DMS114 treated with DMSO at 0.1 percent for 48 hours (cell line): ENCODE measurements at regions not wholly inside any gene's neighbourhood (a gene's known extent, or its start where the extent isn't known, plus 50 kb on each side); places are given as distances from the start of the nearest gene placed in this dataset.
"Not testable (repeated sequence)": the region's sequence is repeated elsewhere in the genome, so short reads cannot be mapped to it uniquely, and the experiment has no call there.

Experiments
- DNase-seq: peaks from one replicate; lab custom pipeline; 2025; ENCODE audit not compliant: unreplicated experiment; lab: John Stamatoyannopoulos, UW

DNA sequence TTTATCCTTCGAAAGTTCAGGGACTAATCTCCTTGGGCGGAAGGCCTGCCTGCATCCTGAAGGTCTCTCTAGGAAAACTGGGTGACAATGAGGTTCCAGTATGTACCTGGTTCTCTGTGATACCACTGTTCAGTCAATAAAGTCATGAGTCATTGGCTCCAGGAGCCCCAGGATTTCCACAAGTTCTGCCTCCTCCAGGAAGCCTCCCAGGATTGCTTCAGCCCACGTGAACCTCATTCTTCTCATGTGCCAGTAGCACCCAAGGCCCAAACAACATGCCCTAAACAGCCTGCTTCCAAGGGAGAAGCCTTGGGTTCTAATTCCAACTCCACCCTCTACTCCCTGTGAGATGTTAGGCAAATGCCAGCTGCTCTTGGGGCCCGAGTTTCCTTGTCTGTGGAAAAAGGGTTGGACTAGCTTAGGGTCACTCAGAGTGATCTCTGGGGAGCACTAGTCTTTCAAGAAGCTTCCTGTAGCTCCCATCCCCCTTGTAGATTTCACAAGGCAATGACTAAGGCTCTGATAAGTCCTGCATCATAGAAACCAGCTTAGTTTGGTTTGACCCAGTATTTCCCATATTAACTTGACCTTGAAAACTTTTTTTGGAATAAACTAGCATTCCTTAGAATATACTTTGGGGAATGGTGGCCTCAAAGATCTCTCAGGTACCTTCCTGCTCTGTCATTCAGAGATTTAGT lies 118.3 kb upstream of the ATP2B2 start:
- DNase-seq: no peak

DNA sequence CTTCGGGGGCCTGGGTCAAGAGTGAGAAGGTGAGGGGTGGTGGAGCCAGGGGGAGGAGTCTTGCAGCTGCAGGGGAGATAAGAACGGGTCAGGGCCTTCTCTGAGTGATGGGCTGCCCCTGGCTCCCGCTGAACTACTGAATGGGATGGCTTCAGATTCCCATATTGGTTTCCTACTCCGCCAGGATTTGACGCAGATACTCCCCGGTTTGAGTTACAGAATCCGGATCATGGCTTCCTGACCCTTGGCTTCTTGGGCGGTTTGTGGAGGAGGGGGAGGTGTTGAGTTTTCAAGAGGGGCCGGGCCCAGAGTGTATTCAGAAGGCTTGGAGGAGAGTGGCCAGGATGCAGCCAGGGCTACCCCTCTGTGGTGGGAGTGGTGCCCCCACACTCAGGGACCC lies 119.9 kb upstream of the ATP2B2 start:
- DNase-seq: no peak

DNA sequence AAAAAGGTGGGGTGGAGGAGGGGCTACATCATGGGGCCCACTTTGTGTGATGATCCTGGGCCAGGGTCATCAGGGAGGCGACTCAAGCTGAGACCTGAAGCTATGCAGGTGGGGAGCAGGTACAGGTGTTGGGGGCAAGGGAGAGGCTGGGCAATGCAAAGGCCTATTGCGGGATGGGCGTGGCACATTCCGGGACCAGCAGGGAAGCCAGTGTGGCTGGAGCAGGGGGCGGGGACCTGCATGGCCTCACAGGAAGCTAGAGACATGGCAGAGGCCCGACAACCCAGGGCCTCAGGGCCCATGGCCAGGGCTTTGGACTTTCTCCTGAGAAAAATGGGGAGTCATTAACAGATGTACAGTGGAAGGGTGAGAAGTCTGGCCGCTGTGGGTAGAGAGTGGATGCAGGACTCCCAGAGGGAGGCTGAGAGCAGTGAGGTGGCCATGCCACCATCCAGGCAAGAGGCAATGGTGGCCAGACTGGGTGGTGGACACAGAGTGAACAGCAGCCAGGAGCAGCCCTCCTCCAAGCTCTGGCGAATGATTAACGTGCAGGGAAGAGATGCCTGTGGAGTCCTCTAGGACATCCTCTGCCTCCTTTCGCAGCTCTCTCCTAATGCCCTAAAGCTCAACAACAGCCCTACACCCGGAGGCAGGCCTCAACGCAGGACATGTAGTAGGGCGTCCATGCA lies 122.6 kb upstream of the ATP2B2 start:
- no peak for DNase-seq

DNA sequence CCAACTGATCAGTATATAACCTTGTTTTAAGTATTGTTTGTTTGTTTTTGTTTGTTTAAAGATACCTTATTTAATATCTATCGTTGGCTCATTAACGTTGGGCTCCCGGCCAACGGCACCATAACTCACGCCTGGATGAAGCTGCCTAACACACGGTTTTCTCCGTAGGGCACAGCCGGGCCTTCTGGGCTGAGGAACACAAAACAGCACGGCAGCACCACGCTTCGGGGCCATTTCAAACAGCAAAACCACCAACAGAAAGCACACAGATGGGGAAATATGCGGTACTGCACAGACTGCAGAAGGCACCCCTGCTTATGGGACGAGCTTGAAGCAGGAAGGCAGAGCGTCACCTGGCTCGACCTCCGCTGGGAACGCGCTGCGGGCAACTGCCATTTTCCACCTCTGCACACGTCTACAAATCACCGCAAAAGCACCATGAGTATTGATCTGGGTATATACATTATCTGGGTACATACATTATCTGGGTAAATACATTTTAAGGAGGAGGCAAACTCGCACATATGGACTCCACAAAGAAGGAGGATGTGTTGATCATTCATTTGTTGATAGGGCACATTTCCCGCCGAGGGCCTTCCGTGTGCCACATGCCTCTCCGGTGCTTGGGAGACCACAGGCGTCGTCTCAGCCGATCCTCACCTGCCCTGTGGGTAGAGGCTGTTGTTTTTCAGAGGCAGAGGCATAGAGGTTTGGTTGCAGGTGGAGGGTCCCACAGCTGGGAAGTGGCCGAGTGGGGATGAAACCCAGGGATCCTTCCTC lies 123.7 kb upstream of the ATP2B2 start:
- DNase-seq: no peak

DNA sequence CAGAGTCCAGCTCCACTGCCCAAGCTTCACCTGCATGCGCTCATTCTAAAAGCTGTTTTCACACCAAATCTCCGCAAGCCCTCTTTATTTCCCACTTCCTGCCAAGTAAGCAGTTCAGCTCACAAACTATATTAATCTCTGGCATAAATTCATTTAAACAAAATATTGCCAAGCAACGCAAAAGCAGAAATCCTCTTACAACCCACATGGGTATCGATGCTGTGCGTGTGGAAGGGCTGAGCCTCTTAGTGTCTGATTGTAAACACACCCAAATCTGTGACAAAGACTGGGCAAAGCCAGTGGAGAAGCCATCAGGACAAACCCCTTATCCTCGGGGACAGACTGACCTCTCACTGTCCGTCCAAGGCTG lies 124.3 kb upstream of the ATP2B2 start:
- no peak for DNase-seq

DNA sequence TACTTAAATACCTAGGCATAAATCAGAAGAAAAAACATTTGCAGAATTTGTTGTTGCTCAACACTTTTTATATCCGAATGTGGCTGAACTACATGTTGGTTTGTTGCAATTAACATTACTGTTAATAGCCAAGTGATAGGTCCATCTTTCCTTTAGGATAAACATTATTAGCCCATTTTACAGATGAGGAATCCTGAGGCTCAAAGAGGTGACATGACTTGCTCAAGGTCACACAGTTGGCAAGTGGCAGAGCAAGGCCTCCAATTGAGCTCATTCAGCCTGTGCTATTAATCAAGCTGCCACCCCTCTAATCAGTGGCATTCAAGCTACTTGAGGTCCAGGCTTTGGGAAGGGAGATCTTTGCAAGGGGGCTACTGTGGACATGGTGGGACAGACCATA lies 125.8 kb upstream of the ATP2B2 start:
- DNase-seq: no peak

GRCh38 chr3:10632125-10632524 lies 126.7 kb upstream of the ATP2B2 start:
- no peak for DNase-seq

DNA sequence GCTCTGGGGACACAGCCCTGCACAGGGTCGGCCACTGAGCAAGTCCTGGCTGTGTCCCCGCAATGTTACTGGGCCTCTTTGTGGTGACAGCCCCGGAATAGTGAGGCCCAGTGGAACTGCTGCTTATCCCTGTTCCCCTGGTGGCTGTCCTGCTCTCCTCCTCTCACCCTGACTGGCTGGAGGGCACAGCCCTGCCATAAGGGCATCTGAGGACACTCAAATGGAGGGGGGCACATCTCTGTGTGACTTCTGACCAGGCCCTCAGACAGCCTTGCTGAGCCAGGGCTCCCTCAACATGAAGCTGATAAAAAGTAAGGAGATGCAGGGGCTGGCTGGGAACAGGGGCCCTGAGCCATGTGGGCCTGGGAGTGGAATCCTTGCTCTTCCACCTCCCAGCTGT lies 127.4 kb upstream of the ATP2B2 start:
- DNase-seq: no peak

GRCh38 chr3:10635446-10636076 lies 130.2 kb upstream of the ATP2B2 start:
- DNase-seq: no peak

DNA sequence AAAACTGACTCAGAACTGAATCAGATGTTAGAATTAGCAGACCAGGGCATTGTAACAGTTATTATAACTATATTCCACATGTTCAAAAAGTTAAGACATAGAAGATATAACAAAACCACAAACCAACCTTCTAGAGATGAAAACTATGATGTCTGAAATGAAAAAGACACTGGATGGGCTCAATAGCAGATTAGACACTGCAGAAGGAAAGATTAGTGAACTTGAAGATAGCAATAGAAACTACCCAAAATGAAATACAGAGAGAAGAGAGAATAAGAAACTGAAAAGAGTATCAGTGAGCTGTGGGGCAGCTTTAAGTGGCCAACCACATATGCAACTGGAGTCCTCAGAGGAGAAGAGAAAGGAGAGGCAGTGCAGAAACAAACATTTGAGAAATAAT lies 132.0 kb upstream of the ATP2B2 start:
- DNase-seq: no peak

GRCh38 chr3:10638466-10638865 lies 133.1 kb upstream of the ATP2B2 start:
- no peak for DNase-seq

- no peak for DNase-seq
These were observed 136.4 kb upstream of the ATP2B2 start for GRCh38 chr3:10641760-10642159.

GRCh38 chr3:10644189-10644588 lies 138.8 kb upstream of the ATP2B2 start:
- no peak for DNase-seq

GRCh38 chr3:10645800-10646199 lies 140.4 kb upstream of the ATP2B2 start:
- DNase-seq: no peak

- no peak for DNase-seq
These were observed 141.3 kb upstream of the ATP2B2 start for GRCh38 chr3:10646531-10647335.

GRCh38 chr3:10647376-10647775 lies 142.0 kb upstream of the ATP2B2 start:
- no peak for DNase-seq

- no peak for DNase-seq
These were observed 142.8 kb upstream of the ATP2B2 start for GRCh38 chr3:10648181-10648580.

DNA sequence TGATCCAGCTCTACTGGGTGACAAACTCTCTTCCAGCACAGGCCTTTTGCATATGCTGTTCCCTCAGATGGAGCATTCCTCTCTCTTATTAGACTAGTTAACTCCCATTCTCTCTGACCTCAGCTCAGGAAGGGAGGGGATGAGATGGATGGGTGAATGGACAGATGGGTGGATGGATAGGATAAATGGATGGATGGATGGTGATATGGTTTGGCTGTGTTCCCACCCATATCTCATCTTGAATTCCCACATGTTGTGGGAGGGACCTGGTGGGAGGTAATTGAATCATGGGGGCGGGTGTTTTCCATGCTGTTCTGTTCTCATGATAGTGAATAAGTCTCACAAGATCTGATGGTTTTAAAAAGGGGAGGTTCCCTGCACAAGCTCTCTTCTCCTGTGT lies 144.1 kb upstream of the ATP2B2 start:
- not testable (repeated sequence) for DNase-seq

GRCh38 chr3:10651506-10651905 lies 146.1 kb upstream of the ATP2B2 start:
- DNase-seq: no peak

DNA sequence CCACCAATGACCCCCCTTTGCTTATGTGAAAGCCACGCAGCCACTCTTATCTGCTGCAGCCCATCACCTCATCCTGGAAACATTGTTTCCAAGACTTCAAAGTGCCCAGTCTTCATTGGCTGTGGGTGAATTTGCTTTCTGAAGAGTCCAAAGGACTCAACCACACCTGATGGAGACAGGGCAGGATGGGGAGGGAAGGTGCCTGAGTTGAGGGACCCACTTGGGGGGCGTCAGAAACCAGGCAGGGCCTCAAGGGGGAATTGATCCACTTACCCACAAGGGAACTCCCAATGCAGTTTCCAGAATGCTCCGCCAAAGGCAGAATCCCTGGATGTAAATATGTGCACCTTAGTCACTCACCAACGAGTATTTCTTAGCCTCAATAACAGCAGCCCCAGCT lies 147.9 kb upstream of the ATP2B2 start:
- DNase-seq: no peak
